GM18907 (cell line): ENCODE measurements at regions not wholly inside any gene's neighbourhood (a gene's known extent, or its start where the extent isn't known, plus 50 kb on each side); places are given as distances from the start of the nearest gene placed in this dataset.

ENCODE experiments used
- ATAC-seq: cut with Tn5 transposase; IDR thresholded peaks from one replicate; pipeline ENCODE4 v1.9.1; 2021; ENCODE audit warnings: mild to moderate bottlenecking, moderate library complexity; ENCODE audit not compliant: unreplicated experiment

DNA sequence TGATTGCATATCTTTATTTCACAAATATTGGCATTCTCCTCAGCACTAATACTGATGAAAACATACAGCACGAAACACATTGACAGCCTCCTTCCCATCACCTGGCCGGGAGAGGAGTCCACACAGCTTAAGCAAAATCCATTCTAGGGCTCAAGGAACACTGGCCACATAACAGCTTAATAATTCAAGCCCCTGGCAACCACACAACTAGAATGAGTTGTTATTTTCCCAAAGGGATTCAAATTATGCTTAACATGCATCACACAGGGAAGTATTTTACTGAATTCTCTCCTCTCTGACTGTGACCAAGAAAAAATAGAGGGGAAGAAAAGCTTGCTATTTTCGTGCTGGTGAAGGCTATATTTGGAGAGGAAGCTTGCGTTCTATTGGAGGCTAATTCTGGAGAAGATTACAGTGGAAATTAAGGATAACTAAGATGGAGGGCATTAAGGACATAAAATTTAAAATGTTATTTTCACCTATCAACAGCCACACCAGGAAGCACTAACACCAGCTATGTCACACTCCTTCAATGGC is 198.5 kb downstream of the ADGRG6 start:
- no peak for ATAC-seq

DNA sequence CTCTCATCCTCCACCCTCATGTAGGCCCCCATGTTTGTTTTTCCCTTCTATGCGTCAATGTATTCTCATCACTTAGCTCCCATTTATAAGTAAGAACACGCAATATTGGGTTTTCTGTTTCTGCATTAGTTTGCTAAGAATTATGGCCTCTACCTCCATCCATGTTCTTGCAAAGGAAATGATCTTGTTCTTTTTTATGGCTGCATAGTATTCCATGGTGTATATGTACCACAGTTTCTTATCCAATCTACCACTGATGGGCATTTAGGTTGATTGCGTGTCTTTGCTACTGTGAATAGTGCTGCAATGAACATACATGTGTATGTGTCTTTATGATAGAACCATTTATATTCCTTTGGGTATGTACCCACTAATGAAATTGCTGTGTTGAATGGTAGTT is 200.0 kb downstream of the ADGRG6 start:
- no peak for ATAC-seq

DNA sequence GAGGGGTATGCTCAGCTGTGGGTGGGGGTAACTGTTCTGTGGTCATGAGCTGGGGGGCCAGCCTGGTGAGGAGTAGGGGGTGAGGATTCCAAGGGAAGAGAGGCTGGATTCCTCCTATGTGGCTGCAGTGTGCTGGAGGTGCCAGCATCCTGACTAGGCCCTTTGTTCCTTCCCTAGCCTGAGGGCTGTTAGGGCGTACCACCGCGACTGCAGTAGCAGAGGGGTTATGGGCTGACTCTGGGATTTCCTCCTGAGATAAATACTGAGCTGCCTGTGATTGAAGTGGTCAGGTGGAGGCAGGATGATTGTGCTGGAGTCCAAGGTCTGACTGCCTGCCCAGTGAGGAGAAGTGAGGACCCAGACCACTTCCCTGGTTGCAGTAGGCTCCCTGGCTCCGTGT is 205.3 kb downstream of the ADGRG6 start:
- no peak for ATAC-seq

DNA sequence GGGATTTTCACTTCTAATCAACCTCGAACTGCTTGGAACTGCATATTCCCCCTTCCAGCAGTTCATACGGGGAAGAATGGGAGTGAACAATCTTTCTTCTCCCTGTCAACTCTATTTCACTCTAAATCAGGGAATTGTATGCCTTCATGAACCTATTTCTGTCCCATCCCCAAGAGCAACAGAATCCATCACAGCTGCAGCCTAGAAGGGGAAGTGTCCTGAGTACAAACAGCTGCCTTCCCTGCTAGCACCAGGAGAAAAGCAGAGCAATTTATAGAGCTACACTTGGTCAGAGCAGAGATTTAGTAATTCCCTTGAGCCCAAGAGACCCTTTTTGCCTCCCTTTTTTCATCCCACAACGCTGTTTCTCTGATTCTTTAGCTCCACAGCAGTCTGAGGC is 208.4 kb downstream of the ADGRG6 start:
- no peak for ATAC-seq

DNA sequence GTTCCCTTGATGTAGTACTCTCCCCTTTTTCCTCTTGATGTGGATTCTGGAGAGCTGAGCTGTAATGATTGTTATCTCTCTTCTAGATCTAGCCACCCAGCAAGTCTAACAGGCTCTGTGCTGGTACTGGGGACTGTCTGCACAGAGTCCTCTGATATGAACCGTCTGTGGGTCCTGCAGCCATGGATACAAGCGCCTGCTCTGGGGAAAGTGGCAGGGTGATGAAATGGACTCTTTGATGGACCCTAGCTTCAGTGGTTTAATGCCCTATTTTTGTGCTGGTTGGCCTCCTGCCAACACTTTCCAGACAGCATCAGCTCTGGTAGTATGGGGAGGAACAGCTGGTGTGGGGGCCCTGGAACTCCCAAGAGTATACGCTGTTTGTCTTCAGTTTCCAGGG is 216.3 kb downstream of the ADGRG6 start:
- no peak for ATAC-seq

DNA sequence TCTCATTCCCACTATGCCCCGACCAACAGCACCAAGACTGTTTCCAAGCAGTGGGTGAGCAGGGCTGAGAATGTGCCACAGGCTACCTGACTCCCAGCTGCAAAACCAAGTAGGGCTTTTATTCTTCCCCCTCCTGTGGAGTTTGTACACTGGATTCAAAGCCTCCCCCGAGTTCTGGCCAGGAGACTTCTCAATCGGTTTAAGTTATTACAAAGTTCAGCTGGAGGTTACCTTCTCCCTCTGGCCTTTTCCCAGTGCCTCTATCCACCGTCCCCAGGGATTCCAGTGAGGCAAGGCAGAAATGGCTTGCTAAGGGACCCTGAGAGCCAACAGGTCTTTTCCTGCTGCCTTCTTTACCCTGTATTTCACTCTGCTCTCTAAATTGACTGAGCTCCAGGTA is 217.0 kb downstream of the ADGRG6 start:
- ATAC-seq = no peak

DNA sequence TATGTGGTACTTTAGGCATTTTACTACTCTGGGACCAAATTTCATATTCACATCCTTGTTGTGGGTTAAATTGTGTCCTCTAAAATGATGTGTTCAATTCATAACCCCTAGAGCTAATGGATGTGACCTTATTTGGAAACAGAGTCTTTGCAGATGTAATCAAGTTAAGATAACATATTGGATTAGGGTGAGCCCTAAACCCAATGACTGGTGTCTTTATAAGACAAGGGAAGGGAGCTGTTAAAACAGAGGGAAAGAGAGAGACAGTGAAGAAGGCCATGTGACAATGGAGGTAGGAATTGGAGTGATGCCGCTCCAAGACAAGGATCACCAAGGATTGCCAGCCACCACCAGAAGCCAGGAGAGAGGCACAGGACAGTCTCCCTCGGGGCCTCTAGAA is 220.0 kb downstream of the ADGRG6 start:
- no peak for ATAC-seq

DNA sequence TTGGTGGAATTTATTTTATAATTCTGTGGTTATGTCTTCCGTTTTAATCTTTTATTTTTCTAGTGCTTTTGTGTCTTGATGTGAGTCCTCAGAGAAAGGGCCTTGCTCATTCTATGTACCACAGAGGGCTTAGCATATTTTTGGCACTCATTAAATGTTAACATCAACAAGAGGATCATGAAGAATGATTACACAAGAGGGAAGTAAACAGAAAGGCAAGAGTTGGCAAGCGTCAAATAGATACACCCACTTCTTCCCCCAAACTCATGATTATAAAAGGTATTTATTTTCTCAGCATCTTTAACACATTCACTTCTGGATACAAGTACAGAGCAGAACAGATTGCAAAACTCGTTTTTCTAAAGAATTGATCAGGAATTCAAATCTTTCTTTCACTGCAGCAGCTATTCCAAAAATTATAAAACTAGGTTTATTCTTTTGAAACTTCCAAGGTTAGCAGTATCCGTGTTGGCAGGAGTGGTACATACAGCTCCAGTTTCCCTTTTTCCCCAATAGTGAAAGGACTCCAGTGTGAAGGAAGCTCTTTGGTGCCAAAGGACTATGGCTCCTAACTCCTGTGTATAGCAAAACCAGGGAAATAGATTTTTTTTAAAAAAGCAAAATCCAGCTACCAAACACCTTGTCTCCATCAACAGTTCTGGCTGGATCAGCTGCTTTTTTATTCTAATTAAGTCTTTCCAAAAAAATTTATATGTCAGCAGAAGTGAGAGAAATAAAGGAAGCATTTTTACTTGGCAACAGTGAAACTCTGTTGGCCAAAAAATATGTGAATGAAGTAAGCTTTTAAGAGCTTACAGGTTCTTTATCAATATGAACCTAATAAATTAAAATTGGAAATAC is 221.9 kb downstream of the ADGRG6 start:
- no peak for ATAC-seq

DNA sequence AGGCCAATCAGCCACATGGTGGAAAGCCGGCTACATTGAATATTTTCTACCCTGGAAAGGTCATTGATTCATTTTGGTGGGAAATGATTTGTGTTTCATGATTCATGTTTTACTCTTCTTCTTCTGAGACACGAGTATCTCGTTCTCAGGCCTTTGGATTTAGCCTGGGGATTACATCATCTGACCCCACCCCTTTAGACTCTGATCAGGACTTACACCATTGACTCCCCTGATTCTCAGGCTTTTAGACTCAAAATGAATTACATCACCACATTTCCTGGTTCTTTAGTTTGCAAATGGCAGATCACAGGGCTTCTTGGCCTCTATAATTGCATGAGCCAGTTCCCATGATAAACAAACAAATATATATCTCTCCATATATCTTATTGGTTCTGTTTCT is 228.8 kb downstream of the ADGRG6 start:
- no peak for ATAC-seq

DNA sequence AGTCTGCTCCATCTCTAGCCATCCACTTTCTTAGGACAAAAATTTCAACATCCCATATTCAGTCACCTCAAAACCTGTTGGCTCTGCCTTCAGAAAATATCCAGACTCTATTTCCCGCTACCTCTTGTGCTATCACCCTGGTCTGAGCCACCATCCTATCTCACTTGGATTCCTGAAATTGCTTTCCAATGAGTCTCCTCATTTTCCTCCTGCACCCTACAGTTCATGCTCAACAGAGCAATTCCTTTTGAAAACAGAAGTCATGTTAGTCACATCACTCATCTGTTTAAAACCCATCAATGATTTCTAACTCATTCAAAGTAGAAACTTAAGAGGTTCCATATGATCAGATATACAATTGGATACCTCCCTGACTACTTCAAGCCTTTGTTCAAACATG is 229.9 kb downstream of the ADGRG6 start:
- ATAC-seq = no peak

DNA sequence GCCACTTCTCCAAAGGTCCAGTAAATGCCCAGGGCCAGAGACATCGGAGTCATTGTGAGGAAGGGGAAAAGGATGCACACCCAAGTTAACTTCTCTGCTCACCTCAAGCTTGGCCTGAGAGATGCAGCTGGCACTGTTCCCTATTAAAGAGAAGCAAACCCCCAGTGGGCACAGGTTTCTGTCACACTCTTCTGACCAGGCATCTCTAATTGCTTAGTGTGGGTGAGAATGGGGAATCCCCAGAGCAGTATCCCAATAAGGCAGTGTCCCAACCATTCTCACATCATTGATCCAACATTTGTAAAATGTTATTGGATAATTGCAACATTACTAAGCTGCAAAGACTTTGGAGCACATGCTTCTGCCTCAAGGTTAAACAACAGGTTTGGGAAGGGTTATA is 232.3 kb downstream of the ADGRG6 start:
- ATAC-seq = no peak

DNA sequence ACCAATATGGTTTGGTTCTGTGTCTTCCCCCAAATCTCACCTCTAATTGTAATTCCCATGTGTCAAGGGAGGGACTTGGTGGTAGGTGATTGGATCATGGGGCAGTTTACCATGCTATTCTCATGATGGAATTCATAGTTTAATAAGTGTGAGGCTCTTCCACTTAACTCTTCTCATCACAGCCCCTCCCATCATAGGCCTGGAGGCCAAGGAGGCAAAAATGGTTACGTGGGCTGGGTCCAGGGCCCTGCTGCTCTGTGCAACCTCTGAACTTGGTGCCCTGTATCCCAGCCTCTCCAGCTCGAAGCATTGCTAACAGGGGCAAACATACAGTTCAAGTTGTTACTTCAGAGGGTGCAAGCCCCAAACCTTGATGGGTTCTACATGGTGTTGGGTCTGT is 232.7 kb downstream of the ADGRG6 start:
- no peak for ATAC-seq

DNA sequence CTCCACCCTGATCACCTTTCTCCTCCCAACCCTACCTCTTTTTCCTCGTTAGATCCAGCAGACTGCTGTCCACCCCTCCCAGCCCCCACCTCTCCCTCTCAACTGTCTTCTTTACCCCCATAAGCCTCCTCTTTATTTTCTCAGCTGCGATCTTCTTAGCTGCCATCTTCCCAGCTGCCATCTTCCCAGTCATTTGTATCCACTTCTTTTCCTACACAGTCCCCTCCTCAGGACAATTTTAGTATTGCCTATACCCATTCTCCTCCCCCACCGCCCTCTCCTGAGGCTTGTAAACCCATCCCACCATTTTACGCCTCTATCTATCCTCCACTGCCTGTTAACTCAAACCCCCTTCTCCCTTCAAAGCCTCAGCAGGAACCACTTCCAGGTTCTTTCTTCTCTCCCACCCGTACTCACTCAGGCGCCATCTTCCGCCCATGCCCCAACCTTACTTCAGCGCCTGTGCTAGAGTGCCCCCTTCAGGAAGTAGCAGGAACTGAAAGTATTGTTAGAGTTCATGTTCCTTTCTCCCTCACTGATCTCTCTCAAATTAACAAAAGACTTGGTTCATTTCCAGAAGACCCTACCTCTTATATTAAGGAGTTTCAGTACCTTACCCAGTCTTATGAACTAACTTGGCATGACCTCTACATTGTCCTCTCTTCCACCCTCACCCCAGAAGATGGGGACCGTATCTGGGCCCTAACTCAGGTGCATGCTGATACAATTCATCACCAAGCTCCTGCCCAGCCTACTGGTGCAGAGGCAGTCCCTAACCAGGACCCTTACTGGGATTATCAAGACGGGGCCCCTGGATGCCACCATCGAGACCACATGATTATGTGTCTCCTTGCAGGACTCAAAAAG is 236.0 kb downstream of the ADGRG6 start:
- no peak for ATAC-seq

DNA sequence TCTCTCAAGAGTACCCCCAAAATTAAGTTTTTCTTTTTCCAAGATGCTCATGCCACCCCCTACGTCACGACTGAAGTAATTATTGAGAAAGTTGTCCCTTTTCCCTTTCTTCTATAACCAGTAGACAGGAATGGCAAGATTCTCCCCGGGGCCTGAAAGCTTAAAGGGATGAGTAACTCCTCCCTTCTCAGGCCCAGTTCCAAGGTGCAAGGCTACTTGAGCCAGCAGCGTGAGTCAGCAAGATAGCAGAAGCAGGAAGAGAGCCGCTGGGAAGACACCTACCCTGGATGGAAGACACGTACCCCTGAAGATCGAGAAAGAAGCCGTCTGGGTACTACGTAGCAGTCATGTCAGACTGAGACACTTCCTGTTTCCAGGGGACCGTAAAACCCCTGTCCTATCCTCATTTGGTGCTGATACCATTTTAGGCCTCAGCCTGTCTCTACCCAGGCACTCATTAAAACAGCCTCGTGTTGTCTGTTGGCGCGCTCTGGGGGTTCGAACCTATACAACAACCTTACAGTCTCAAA is 241.0 kb downstream of the ADGRG6 start:
- no peak for ATAC-seq

DNA sequence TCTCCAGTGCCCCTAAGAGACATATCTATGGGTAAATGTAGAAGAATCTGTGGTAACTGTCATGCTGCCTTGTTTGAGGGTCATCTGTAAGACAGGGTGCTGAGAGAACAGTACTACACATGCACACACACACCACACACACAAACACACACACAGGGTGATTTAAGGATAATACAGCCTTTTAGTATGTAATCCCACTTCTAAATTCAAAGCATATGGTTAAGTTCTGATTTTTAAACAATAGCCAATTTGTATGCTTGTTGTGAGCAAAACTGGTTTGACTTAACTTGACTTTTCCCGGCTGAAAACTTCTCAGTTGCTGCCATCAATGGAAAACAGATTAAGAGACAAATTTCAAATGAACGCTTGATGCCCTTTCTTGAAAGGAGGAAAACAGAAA is 241.8 kb downstream of the ADGRG6 start:
- no peak for ATAC-seq

DNA sequence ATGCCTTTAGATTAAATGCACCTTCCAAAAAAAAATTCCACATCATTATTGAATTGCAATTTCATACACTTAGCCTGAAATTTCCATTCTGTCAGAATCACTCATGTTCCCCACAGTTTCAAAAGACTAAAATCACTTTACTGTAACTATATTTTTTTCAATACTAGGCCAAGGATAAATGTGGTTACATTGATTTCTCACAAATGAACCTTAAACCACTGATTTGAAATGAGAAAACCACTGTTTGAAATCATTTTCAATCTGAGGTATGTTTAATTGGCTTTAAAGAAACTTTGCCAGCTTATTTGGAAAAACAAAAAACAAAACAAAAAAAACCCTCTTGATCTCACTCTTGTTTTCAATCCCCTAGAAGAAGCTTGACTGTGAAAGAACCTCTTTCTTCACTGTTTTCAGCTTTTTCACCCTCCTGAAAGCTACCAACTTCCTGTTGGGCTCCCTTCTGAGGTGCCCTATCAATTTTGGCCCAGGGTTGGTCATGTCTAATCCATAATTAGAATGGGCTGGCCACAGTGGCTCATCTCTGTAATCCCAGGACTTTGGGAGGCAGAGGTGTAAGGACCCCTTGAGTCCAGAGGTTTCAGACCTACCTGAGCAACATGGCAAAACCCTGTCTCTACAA is 242.5 kb downstream of the ADGRG6 start:
- no peak for ATAC-seq

DNA sequence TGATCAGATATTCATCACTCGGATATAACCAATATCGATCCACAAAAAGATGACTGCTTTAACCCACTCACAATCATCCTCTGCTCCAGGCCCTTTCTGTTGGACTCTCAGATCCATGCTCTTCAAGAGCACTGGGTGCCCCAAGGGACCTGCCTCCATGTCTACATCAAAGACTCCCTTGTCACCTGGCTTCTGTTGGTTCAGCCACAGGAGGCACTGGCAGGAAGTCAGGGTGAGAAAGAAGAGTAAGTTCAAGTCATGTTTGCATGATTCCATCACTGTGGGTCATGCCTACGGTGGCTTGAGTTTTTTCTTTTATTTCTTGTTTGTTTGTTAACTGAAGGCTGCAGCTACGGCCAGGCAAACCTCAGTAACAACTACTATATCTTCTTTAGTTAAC is 243.3 kb downstream of the ADGRG6 start:
- ATAC-seq = no peak

DNA sequence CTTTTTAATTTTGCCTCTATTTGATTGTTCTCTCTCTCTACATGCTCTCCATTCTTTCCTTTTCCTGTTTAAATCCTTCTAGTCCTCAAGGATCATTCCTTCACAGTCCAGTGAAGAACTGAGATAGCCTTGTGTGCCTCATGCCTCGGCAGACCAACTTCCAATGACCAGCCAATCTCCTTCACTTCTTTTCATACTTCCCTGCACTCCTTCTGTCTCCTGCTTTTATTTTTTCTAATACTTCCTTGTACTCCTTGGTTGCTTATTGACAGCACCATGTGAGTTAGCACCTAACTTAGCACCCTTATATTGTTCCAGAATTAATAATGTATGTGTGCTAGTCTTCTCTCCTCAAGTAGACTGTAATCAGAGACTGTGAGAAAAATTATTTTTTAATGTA is 246.8 kb downstream of the ADGRG6 start:
- no peak for ATAC-seq

DNA sequence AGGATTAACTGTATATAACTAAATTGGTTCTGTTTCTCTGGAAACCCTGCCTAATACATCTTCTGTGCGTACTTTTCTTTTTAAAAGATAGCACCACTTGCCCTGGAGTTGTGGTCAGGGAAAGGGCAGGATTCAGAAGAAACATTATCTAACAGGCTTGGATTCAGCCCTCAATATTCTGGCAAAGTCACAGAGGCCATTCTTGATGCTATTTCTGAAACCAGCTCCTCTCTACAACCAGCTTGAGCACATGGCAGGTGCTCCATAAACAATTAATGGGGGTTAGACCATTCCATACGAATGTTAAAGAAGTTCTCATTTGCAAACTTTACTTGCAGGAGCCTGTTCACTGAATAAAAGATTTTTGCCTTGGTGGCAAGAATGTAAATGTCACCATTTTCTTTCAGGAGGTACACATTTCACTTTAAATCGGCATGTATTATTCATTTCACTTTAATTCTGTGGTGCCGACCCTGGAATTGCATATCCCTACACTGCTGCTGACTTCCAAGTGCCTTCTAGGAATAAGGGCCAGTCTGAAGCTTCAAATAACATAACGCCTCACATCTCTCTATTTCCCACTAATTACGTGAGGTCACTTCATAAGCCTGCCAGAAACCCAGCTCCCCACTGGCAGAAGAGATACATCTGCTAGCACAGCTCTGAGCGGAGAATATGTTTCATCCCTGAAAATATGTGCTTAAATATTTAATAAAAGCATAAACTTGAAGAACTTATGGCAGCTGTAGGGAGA is 248.7 kb downstream of the ADGRG6 start:
- ATAC-seq = no peak

DNA sequence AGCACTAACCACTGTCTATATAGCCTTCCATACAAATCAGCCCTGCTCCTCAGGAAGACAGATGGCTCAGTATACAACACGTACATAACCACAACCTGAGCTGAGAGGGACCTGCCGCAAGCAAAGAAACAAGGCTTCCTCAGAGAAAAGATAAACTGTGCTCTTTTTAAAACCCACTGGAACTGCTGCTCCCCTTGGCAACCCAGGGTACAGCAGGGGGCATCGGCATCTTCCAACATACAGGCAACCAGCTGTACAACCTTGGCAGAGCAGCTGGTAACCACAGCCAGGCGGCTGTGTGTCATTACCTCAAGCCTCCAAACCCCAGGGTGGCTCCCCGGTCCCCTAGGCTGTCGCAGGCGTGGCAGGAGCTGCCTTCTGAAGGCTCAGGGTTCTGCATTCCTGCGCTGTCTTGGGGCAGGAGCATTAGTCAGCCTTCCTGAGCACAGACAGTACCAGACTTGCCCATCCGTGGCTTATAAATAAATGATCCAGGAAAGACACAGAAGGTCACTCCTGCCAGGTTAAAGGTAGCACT is 249.5 kb downstream of the ADGRG6 start:
- no peak for ATAC-seq
